ENCODE measurements at regions not wholly inside any gene's neighbourhood (a gene's known extent, or its start where the extent isn't known, plus 50 kb on each side); places are given as distances from the start of the nearest gene placed in this dataset.

GRCh38 chr17:5683241-5683640 lies 98.9 kb upstream of the NLRP1 start:
- TF ChIP-seq CTCF (IDR thresholded peaks at IDR 0.05 in 8 of 11, conservative IDR thresholded peaks at IDR 0.05 in 3 of 11): no peak
- no peak for TF ChIP-seq POLR2A (IDR thresholded peaks at IDR 0.05)

All from spleen (tissue), 7 donors.